A549 (cell line): ENCODE measurements at regions not wholly inside any gene's neighbourhood (a gene's known extent, or its start where the extent isn't known, plus 50 kb on each side); places are given as distances from the start of the nearest gene placed in this dataset.
A peak's percentile ranks its signal among the peaks of the same experiment; 100 is the strongest.

ENCODE experiments used
- ATAC-seq, 2 experiments: fragments of 200-7000 bp in 1 of 2; fragments of >200 bp in 1 of 2; cut with Nextera tagmentation in 1 of 2; cut with Tn5 transposase in 1 of 2; 3 replicates each; pipeline versions ENCODE4 v1.8.0 to v1.9.1; 2018 to 2020; ENCODE audit warnings: mild to moderate bottlenecking in 1 of 2, moderate library complexity in 1 of 2
- CTCF ChIA-PET: fragments of 300-600 bp; sonication (Branson Sonifier 250); formaldehyde crosslinking; extraction: SDS; loops from one replicate; lab custom pipeline; 2021; ENCODE audit warnings: antibody characterized with exemption, inconsistent platforms; lab: Yijun Ruan, JAX
- POLR2A ChIA-PET: fragments of 350-600 bp; formaldehyde crosslinking; extraction: SDS; loops from one replicate; lab custom pipeline; 2021; ENCODE audit warnings: antibody characterized with exemption, inconsistent platforms; lab: Yijun Ruan, JAX
- DNase-seq, 2 experiments: peaks; one replicate each; pipeline versions ENCODE4 v3.0.0 to v3.0.0-alpha.2; 2011 to 2016; ENCODE audit warnings: low read depth in 1 of 2, low spot score in 1 of 2
- FAIRE-seq: peaks from 2 replicates; lab custom pipeline; 2011; peaks lifted over from hg19 to GRCh38; lab: Jason Lieb, UNC
- H3K27ac ChIP-seq, 2 experiments: fragments of >200 bp; sonication (Bioruptor Twin); formaldehyde crosslinking; 3 replicates each; pipeline ENCODE4 v1.5.1; 2016 to 2017
- H3K4me1 ChIP-seq: fragments of >200 bp; sonication (Bioruptor Twin); formaldehyde crosslinking; 3 replicates; pipeline ENCODE4 v1.6.1; 2016
- H3K4me2 ChIP-seq: fragments of >200 bp; sonication (Bioruptor Twin); formaldehyde crosslinking; 3 replicates; pipeline ENCODE4 v1.6.1; 2016
- H3K4me3 ChIP-seq: fragments of >200 bp; sonication (Bioruptor Twin); formaldehyde crosslinking; 3 replicates; pipeline ENCODE4 v1.5.1; 2016
- H3K9me3 ChIP-seq: fragments of >200 bp; sonication (Bioruptor Twin); formaldehyde crosslinking; 3 replicates; pipeline ENCODE4 v1.6.1; 2016
- BHLHE40 ChIP-seq: IDR thresholded peaks from 2 replicates; pipeline ENCODE4 v1.6.1; 2012; ENCODE audit warnings: low read depth, low read length, inconsistent platforms
- CBX8 ChIP-seq: fragments of 200-600 bp; sonication (generic); IDR thresholded peaks from 2 replicates; pipeline ENCODE4 v1.6.1; 2016
- CEBPB ChIP-seq, 2 experiments: fragments of >200 bp in 1 of 2; sonication (Bioruptor Twin) in 1 of 2; formaldehyde crosslinking in 1 of 2; IDR thresholded peaks; 2 replicates each; pipeline ENCODE4 v1.6.1; 2012 to 2016
- CHD4 ChIP-seq: fragments of 200-600 bp; sonication (generic); IDR thresholded peaks from 2 replicates; pipeline ENCODE4 v1.6.1; 2016; ENCODE audit warnings: antibody characterized with exemption, mild to moderate bottlenecking, borderline replicate concordance
- EHF ChIP-seq: fragments of 250-450 bp; sonication (Bioruptor Pico); IDR thresholded peaks from 2 replicates; pipeline ENCODE4 v1.5.0; 2020; ENCODE audit warnings: mild to moderate bottlenecking
- GATA3 ChIP-seq: IDR thresholded peaks from 2 replicates; pipeline ENCODE4 v1.6.1; 2012; ENCODE audit warnings: borderline replicate concordance
- HOXA7 ChIP-seq: fragments of 250-450 bp; sonication (Bioruptor Pico); IDR thresholded peaks from 2 replicates; pipeline ENCODE4 v1.5.0; 2020; ENCODE audit warnings: mild to moderate bottlenecking, moderate library complexity
- JUNB ChIP-seq: fragments of >200 bp; sonication (Bioruptor Twin); formaldehyde crosslinking; IDR thresholded peaks from 2 replicates; pipeline ENCODE4 v1.6.1; 2016
- KDM5A ChIP-seq: fragments of 200-600 bp; sonication (generic); IDR thresholded peaks from 2 replicates; pipeline ENCODE4 v1.6.1; 2016; ENCODE audit warnings: antibody characterized with exemption, mild to moderate bottlenecking
- MAFK ChIP-seq: fragments of 450-650 bp; IDR thresholded peaks from 2 replicates; pipeline ENCODE4 v1.6.1; 2014; ENCODE audit not compliant: partially characterized antibody
- MAZ ChIP-seq: fragments of 150-350 bp; IDR thresholded peaks from 2 replicates; pipeline ENCODE4 v1.6.1; 2014; ENCODE audit warnings: antibody characterized with exemption, low read depth, low read length, borderline replicate concordance
- MYC ChIP-seq: IDR thresholded peaks from 2 replicates; pipeline ENCODE4 v1.6.1; 2012; ENCODE audit warnings: mild to moderate bottlenecking, inconsistent platforms, low read length, improper control_type of control experiment, borderline replicate concordance
- NPAS2 ChIP-seq: fragments of 250-450 bp; sonication (Bioruptor Pico); IDR thresholded peaks from 2 replicates; pipeline ENCODE4 v1.8.0; 2022; ENCODE audit warnings: mild to moderate bottlenecking, moderate library complexity, borderline replicate concordance
- POLR2AphosphoS2 ChIP-seq: conservative IDR thresholded peaks from 2 replicates; pipeline ENCODE4 v1.6.1; 2012; ENCODE audit warnings: low read length, improper control_type of control experiment, inconsistent platforms
- RCOR1 ChIP-seq: fragments of 150-350 bp; IDR thresholded peaks from 2 replicates; pipeline ENCODE4 v1.6.1; 2014; ENCODE audit warnings: antibody characterized with exemption, low read length, low read depth
- RFX5 ChIP-seq: fragments of 450-650 bp; IDR thresholded peaks from 2 replicates; pipeline ENCODE4 v1.7.1; 2014; ENCODE audit warnings: antibody characterized with exemption, mild to moderate bottlenecking, moderate library complexity
- RNF2 ChIP-seq: fragments of 200-600 bp; sonication (generic); IDR thresholded peaks from 2 replicates; pipeline ENCODE4 v1.6.1; 2016; ENCODE audit warnings: low read depth, mild to moderate bottlenecking, antibody characterized with exemption, moderate library complexity, borderline replicate concordance
- ZC3H11A ChIP-seq: fragments of 450-650 bp; IDR thresholded peaks from 2 replicates; pipeline ENCODE4 v1.6.1; 2014; ENCODE audit warnings: antibody characterized with exemption, mild to moderate bottlenecking
- WGBS: methylation state at CpG from one replicate; pipeline ENCODE4 v1.1.6; 2017; ENCODE audit errors: missing lambda C conversion rate; 5-methylcytosine and 5-hydroxymethylcytosine counted together
- TF ChIP-seq, protein P1 (sequence below): fragments of 150-350 bp; IDR thresholded peaks from 2 replicates; pipeline ENCODE4 v1.6.1; 2014; ENCODE audit warnings: low read depth, mild to moderate bottlenecking, low read length
- TF ChIP-seq, protein P2 (sequence below): fragments of 250-450 bp; sonication (Bioruptor Pico); IDR thresholded peaks from 2 replicates; pipeline ENCODE4 v1.5.0; 2021; ENCODE audit warnings: mild to moderate bottlenecking, moderate library complexity, borderline replicate concordance
- TF ChIP-seq, protein P3 (sequence below): fragments of 450-650 bp; IDR thresholded peaks from 2 replicates; pipeline ENCODE4 v1.6.1; 2014; ENCODE audit warnings: antibody characterized with exemption

DNA sequence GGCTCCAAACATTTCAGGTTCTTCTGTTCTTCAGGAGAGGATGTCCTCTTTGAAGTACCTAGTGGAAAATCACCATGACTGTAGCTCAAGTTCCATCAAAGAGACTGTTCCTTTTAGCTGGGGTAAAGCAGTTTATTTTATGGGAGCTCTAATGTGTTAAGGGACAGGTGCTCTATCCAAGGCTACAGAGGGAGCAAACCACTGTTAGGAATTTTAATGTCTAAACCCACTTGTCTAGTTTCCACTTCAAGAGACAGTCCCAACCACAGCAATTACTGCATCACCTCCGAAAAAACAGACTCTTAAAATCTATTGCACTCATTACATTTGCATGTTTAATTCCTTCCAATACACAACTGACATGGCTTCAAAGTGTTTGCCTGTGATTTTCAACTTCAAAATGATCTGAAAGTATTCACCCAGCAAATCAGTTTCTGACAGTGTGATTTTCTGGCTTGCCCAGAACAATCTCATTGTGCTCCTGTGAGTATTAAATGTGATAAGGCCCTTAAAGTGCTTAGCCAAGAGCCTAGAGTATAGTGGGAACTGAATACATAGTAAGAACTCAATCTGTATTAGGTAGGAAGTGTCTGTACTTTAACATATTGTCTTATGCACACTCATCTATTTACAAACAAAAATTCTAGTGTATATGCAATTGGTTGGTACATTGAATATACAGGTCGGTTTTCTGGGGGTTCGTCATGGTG lies 266.5 kb upstream of the CCDC54 start:
- no peak for FAIRE-seq
- CTCF ChIA-PET: no interaction called here

DNA sequence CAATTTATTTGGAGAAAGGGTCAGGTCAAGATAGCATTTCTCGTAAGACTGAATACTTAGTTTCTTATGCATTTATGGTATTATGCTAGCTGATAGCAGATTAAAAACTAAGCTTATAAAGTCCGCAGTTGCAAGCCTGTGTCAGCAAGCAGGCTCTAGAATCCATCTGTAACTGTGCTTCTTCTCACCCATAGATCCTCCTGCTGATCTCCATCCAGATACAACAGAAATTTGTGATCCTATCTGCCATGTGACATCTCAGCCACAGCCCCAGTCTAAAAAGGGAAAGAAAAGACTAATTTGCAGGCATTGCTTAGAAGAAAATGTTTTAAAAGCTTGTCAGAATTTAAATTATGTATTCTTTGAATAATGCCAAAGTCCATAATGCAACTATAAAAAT lies 265.4 kb upstream of the CCDC54 start:
- ChIA-PET CTCF (no interaction called here), POLR2A (no interaction called here)
- 59% methylated on average over 2 of the region's 2 CpGs for WGBS
- no peak for ATAC-seq
- Histone ChIP-seq H3K4me1 (no peaks in the 10 kb centered on the region), H3K27ac (no peak overlapping the region), H3K4me2 (no peak overlapping the region), H3K4me3 (no peak overlapping the region), H3K9me3 (no peaks in the 10 kb centered on the region)
- no peak for DNase-seq
- FAIRE-seq: no peak
- no peak for TF ChIP-seq NPAS2 (CRISPR knock-in tag)
- no peak for TF ChIP-seq RCOR1
- TF ChIP-seq, protein P1, sequence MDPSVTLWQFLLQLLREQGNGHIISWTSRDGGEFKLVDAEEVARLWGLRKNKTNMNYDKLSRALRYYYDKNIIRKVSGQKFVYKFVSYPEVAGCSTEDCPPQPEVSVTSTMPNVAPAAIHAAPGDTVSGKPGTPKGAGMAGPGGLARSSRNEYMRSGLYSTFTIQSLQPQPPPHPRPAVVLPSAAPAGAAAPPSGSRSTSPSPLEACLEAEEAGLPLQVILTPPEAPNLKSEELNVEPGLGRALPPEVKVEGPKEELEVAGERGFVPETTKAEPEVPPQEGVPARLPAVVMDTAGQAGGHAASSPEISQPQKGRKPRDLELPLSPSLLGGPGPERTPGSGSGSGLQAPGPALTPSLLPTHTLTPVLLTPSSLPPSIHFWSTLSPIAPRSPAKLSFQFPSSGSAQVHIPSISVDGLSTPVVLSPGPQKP: no peak

More for the DNA sequence above, 266.5 kb upstream of the CCDC54 start:
- H3K4me1 ChIP-seq: no peaks in the 10 kb centered on the region
- H3K9me3 ChIP-seq: no peaks in the 10 kb centered on the region
- POLR2A ChIA-PET: interaction anchor here (0.6 kb wide), 1 partner anchor 10 kb away, joined by 3 read pairs; no protein-coding TSS in a partner anchor
- no peak overlapping the region for H3K4me3 ChIP-seq
- H3K4me2 ChIP-seq: no peak overlapping the region
- 31% methylated on average over 3 of the region's 3 CpGs for WGBS
- ATAC-seq: no peak
- DNase-seq: no peak
- no peak overlapping the region for H3K27ac ChIP-seq
- TF ChIP-seq MYC: no peak
- TF ChIP-seq, protein P2, sequence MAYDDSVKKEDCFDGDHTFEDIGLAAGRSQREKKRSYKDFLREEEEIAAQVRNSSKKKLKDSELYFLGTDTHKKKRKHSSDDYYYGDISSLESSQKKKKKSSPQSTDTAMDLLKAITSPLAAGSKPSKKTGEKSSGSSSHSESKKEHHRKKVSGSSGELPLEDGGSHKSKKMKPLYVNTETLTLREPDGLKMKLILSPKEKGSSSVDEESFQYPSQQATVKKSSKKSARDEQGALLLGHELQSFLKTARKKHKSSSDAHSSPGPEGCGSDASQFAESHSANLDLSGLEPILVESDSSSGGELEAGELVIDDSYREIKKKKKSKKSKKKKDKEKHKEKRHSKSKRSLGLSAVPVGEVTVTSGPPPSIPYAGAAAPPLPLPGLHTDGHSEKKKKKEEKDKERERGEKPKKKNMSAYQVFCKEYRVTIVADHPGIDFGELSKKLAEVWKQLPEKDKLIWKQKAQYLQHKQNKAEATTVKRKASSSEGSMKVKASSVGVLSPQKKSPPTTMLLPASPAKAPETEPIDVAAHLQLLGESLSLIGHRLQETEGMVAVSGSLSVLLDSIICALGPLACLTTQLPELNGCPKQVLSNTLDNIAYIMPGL: no peak
- no peak for TF ChIP-seq JUNB
- TF ChIP-seq HOXA7: no peak
- no peak for TF ChIP-seq CBX8
- no peak for TF ChIP-seq POLR2AphosphoS2
- no peak for TF ChIP-seq CEBPB (IDR thresholded peaks at IDR 0.05)
- no peak for TF ChIP-seq MAZ
- no peak for TF ChIP-seq RNF2
- TF ChIP-seq ZC3H11A: no peak
- no peak for TF ChIP-seq MAFK
- TF ChIP-seq GATA3: no peak
- TF ChIP-seq EHF (CRISPR knock-in tag): no peak
- no peak for TF ChIP-seq CHD4
- TF ChIP-seq, protein P3, sequence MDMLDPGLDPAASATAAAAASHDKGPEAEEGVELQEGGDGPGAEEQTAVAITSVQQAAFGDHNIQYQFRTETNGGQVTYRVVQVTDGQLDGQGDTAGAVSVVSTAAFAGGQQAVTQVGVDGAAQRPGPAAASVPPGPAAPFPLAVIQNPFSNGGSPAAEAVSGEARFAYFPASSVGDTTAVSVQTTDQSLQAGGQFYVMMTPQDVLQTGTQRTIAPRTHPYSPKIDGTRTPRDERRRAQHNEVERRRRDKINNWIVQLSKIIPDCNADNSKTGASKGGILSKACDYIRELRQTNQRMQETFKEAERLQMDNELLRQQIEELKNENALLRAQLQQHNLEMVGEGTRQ: no peak
- no peak for TF ChIP-seq KDM5A
- TF ChIP-seq RFX5: no peak

DNA sequence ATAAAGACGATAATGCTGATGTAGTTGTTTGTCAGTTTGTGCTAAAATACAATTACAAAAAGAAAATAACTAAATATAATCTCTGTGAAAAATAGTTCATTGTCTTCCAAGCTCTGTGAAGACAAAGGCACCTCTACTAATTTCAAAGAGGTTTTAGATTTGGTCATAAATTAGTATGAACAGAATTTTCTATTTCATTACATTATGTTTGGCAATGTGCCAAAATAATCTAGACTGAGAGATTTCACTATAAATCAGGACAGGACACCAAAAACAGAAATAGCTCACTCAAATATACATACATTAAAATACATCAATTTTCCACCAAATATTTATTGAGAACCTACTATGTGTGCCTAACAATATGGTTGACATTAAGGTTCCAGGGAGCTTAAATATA lies 264.9 kb upstream of the CCDC54 start:
- Histone ChIP-seq H3K9me3 (no peaks in the 10 kb centered on the region), H3K4me2 (no peak overlapping the region), H3K4me3 (no peak overlapping the region), H3K27ac (no peak overlapping the region), H3K4me1 (no peaks in the 10 kb centered on the region)
- DNase-seq: no peak
- 36% methylated on average over 1 of the region's 1 CpG for WGBS
- TF ChIP-seq BHLHE40: no peak
- peak; percentile 38 for TF ChIP-seq MAFK
- no peak for ATAC-seq
- ChIA-PET CTCF (no interaction called here), POLR2A (no interaction called here)
- no peak for FAIRE-seq
